IPS DF 6.9 (cell line): ENCODE measurements at regions not wholly inside any gene's neighbourhood (a gene's known extent, or its start where the extent isn't known, plus 50 kb on each side); places are given as distances from the start of the nearest gene placed in this dataset.

Experiments
- DNase-seq: peaks from one replicate; pipeline ENCODE4 v3.0.0-alpha.2; 2013; ENCODE audit warnings: low read depth, low spot score
- H3K27ac ChIP-seq: one replicate; pipeline ENCODE4 v1.5.1; 2013; ENCODE audit warnings: low read length, control low read depth
- H3K27me3 ChIP-seq: 2 replicates; pipeline ENCODE4 v1.6.1; 2013; ENCODE audit warnings: mild to moderate bottlenecking, low read length; ENCODE audit not compliant: control insufficient read depth, insufficient read depth
- H3K36me3 ChIP-seq: 2 replicates; pipeline ENCODE4 v1.6.1; 2013; ENCODE audit warnings: low read length; ENCODE audit not compliant: control insufficient read depth, insufficient read depth
- H3K4me1 ChIP-seq: 2 replicates; pipeline ENCODE4 v1.6.1; 2013; ENCODE audit warnings: low read length; ENCODE audit not compliant: control insufficient read depth, insufficient read depth
- H3K4me3 ChIP-seq: 2 replicates; pipeline ENCODE4 v1.5.1; 2013; ENCODE audit warnings: mild to moderate bottlenecking, low read length
- H3K9me3 ChIP-seq: 2 replicates; pipeline ENCODE4 v1.6.1; 2013; ENCODE audit warnings: low read length, inconsistent platforms; ENCODE audit not compliant: control insufficient read depth, insufficient read depth
- WGBS: extraction: QIAGEN DNeasy Blood & Tissue Kit; methylation state at CpG from one replicate; pipeline ENCODE4 v1.1.7; 2013; ENCODE audit warnings: mixed read lengths, missing lambda C conversion rate; ENCODE audit not compliant: insufficient read length, insufficient coverage; 5-methylcytosine and 5-hydroxymethylcytosine counted together

GRCh38 chr2:67790622-67791021 is 272.2 kb downstream of the C1D start:
- Histone ChIP-seq H3K9me3 (no peaks in the 10 kb centered on the region), H3K27me3 (no peaks in the 10 kb centered on the region), H3K4me1 (no peaks in the 10 kb centered on the region), H3K36me3 (no peaks in the 10 kb centered on the region), H3K4me3 (no peak overlapping the region), H3K27ac (no peak overlapping the region)
- no CpG with 5 or more reads among the region's 2 CpGs for WGBS
- no peak for DNase-seq

DNA sequence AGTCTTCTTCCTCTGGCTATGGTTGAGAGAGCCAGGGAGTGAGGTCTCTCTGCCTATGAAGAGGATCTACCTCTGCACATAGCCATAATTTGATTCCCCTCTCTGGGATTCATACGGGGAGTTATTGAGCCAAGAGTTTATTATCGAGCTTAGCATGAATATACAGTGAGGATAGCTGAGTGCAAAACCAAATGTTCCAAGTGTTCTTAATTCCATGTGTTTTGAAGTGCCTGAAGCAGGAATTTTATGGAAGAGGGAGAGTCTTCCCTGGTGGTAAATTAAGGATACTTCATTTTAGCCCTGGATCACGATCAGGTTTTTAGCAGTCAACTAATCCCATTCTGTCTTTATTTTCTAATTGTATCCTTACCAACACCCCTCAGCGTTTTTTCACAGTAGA is 270.6 kb downstream of the C1D start:
- no CpG with 5 or more reads among the region's 4 CpGs for WGBS
- DNase-seq: no peak
- H3K27me3 ChIP-seq: no peaks in the 10 kb centered on the region
- H3K36me3 ChIP-seq: no peaks in the 10 kb centered on the region
- no peaks in the 10 kb centered on the region for H3K4me1 ChIP-seq
- H3K4me3 ChIP-seq: no peak overlapping the region
- no peaks in the 10 kb centered on the region for H3K9me3 ChIP-seq
- no peak overlapping the region for H3K27ac ChIP-seq

DNA sequence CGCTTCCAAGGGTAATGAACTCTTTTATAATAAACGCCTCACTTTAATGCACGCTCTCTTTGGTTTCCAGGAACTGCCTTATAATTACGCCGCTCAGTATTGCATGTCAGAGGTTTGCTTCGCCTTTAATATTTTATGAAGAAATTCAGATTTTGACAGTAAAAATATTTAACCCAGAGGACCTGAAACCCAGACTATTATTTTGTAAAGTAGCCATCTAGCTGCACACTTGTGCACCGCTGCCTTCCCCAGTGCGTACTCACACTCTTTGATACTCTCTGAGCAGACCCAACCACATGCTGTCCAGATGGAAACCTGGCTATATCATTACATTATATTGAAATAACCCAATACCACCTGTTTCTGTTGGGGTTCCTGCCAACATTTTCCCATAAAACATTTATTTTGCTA is 270.1 kb downstream of the C1D start:
- DNase-seq: no peak

DNA sequence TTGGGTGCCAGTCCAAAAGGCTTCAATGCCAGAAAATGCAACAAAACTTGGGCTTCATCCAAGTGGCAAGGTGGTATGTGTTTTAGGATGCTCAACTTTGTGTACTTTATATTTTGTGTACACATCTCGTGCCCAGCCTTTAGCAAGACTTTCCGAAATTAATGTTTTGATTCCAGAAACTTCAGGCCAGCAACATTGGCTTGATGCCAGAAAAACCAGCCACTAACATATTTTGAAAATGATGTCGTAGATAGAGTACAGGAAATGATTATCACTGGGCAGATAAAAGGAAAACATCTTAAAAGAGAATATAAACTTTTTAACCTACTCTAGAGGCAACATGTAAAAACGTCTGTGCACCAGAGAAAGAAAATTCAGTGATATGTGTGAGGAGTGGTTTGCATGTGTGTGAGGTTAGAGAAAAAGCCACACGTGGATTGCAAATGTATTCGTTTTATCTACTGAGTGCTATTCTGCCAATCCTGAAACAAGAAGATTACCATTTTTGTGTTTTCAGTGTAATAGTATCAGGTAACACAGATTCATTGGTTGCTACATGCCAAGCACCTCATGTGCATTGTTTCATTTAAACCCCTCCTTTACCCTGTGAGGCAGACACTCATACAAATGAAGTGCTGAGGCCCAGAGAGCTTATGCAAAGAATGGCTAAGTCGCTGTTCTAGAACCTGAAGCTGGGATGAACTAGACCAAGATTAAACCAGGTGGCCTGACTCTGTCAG is 264.8 kb downstream of the C1D start:
- no CpG with 5 or more reads among the region's 7 CpGs for WGBS
- Histone ChIP-seq H3K27me3 (no peaks in the 10 kb centered on the region), H3K36me3 (no peaks in the 10 kb centered on the region), H3K27ac (no peak overlapping the region), H3K4me3 (no peak overlapping the region), H3K9me3 (no peaks in the 10 kb centered on the region), H3K4me1 (no peaks in the 10 kb centered on the region)
- DNase-seq: no peak

More for the DNA sequence above, 270.1 kb downstream of the C1D start:
- H3K4me1 ChIP-seq: no peaks in the 10 kb centered on the region
- no peak overlapping the region for H3K27ac ChIP-seq
- H3K27me3 ChIP-seq: no peaks in the 10 kb centered on the region
- no peaks in the 10 kb centered on the region for H3K36me3 ChIP-seq
- no peaks in the 10 kb centered on the region for H3K9me3 ChIP-seq
- no peak overlapping the region for H3K4me3 ChIP-seq
- no CpG with 5 or more reads among the region's 8 CpGs for WGBS

- Histone ChIP-seq H3K27me3 (no peaks in the 10 kb centered on the region), H3K36me3 (no peaks in the 10 kb centered on the region), H3K9me3 (no peaks in the 10 kb centered on the region), H3K4me1 (no peaks in the 10 kb centered on the region), H3K4me3 (no peak overlapping the region), H3K27ac (no peak overlapping the region)
- WGBS: no CpG with 5 or more reads among the region's 5 CpGs
- DNase-seq: no peak
These were observed 264.2 kb downstream of the C1D start for GRCh38 chr2:67798541-67799160.

DNA sequence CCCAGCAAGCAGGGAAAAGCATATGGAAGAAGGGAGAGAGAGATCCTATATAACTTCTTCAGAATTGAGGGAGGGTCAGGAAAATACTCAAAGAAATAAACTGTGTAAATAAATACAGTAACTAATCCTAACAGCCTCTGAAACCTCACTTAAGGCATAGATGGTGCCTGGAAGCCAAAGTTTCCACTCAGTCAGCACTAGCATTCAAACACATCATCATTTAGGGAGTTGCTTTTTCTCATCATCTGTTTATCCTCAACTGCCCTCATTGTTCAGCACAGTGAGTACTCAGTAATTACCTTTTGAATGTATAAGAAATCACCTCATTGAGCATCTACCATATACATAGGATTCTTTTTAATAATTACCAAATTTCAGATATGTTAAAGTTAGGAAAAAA is 262.9 kb downstream of the C1D start:
- no peaks in the 10 kb centered on the region for H3K27me3 ChIP-seq
- DNase-seq: no peak
- H3K27ac ChIP-seq: no peak overlapping the region
- no peaks in the 10 kb centered on the region for H3K36me3 ChIP-seq
- no peaks in the 10 kb centered on the region for H3K9me3 ChIP-seq
- H3K4me3 ChIP-seq: no peak overlapping the region
- no peaks in the 10 kb centered on the region for H3K4me1 ChIP-seq

DNA sequence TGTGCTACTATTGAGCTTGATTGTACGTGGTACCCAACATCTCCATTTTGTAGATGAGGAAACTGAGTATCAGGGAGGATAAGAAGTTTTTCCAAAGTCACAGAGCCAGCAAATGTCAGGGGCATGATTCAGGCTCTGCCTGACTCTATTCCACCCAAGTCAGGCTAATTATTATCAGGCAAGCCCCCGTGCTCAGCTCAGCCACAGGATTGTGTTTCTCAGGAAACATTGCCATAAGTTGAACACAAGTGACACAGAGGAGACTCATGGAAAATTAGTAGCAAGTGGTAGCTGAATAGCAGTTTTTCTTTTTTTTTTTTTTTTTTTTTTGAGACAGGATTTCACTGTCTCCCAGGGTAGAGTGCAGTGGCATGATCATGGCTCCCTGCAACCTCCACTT is 260.5 kb downstream of the C1D start:
- no CpG with 5 or more reads among the region's 2 CpGs for WGBS
- Histone ChIP-seq H3K9me3 (no peaks in the 10 kb centered on the region), H3K27ac (no peak overlapping the region), H3K4me1 (no peaks in the 10 kb centered on the region), H3K27me3 (no peaks in the 10 kb centered on the region), H3K36me3 (no peaks in the 10 kb centered on the region), H3K4me3 (no peak overlapping the region)
- DNase-seq: no peak

DNA sequence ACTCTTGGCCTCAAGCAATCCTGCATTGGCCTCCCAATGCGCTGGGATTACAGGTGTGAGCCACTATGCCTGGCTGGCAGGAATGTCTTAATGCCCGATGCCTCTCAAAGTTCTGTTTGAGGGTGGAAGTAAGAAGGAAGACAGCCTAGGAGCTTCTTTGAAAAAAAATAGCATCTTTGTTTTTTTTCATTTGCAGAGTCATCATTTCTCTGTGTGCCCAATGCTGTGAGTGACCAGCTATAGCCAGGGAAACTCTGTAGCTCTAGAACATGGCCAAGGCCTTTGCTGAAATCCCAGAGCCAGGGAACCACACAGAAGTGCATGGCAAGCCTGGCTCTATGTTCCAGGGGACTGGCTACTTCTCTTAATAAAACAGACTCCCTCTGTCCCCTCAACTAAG is 260.0 kb downstream of the C1D start:
- H3K36me3 ChIP-seq: no peaks in the 10 kb centered on the region
- H3K9me3 ChIP-seq: no peaks in the 10 kb centered on the region
- H3K4me1 ChIP-seq: no peaks in the 10 kb centered on the region
- H3K27me3 ChIP-seq: no peaks in the 10 kb centered on the region
- DNase-seq: no peak
- no peak overlapping the region for H3K4me3 ChIP-seq
- H3K27ac ChIP-seq: no peak overlapping the region
- WGBS: no CpG with 5 or more reads among the region's 2 CpGs

GRCh38 chr2:67806816-67807215 is 256.0 kb downstream of the C1D start:
- Histone ChIP-seq H3K27me3 (no peaks in the 10 kb centered on the region), H3K27ac (no peak overlapping the region), H3K36me3 (no peaks in the 10 kb centered on the region), H3K4me3 (no peak overlapping the region), H3K4me1 (no peaks in the 10 kb centered on the region), H3K9me3 (no peaks in the 10 kb centered on the region)
- DNase-seq: no peak
- no CpG with 5 or more reads among the region's 1 CpG for WGBS

- H3K4me1 ChIP-seq: no peaks in the 10 kb centered on the region
- H3K27me3 ChIP-seq: no peaks in the 10 kb centered on the region
- H3K4me3 ChIP-seq: no peak overlapping the region
- no peaks in the 10 kb centered on the region for H3K36me3 ChIP-seq
- H3K9me3 ChIP-seq: no peaks in the 10 kb centered on the region
- no peak overlapping the region for H3K27ac ChIP-seq
- no peak for DNase-seq
These were observed 254.7 kb downstream of the C1D start for GRCh38 chr2:67808112-67808511.

DNA sequence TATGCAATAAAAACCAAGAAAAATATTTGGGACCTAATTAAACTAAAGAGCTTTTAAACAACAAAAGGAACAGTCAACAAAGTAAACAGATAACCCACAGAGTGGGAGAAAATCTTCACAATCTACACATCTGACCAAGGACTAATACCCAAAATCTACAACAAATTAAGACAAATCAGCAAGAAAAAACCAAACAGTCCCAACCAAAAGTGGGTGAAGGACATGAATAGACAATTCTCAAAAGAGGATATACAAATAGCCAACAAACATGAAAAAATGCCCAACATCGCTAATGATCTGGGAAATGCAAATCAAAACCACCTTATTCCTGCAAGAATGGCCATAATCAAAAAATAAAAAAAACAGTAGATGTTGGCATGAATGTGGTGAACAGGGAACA is 250.1 kb downstream of the C1D start:
- H3K9me3 ChIP-seq: no peaks in the 10 kb centered on the region
- no CpG with 5 or more reads among the region's 1 CpG for WGBS
- DNase-seq: no peak

More for the DNA sequence above, 250.1 kb downstream of the C1D start:
- no peak overlapping the region for H3K27ac ChIP-seq
- H3K4me3 ChIP-seq: no peak overlapping the region
- no peaks in the 10 kb centered on the region for H3K27me3 ChIP-seq
- no peaks in the 10 kb centered on the region for H3K4me1 ChIP-seq
- no peaks in the 10 kb centered on the region for H3K36me3 ChIP-seq
